ENCODE measurements at regions not wholly inside any gene's neighbourhood (a gene's known extent, or its start where the extent isn't known, plus 50 kb on each side); places are given as distances from the start of the nearest gene placed in this dataset.
A peak's percentile ranks its signal among the peaks of the same experiment; 100 is the strongest.

DNA sequence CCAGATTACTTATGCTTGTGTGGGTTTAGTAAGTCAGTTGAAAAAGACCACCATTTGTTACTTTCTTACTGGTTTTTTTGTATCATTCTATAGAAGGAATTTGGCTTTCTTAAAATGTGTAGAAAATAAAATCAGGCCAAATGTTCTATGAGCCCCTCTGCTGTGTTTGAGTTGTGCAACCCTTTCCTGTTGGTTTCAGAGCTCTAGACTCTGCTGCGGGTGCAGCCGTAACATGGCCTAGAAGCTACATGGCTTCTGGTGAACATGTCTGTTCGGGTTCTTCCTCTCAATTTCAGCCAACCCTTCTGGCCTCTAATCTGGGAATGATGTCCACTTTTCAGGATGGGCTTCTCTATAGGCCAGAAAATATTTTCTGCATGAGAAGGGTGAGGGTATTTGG is 56.6 kb upstream of the RAB18 start:
- 81 to 84% methylated on average over 3 of the region's 3 CpGs for WGBS, 2 donors
- Histone ChIP-seq H3K4me1 (peaks cover 0 to 29% (median 0%) of the 10 kb centered on the region in 9 donors), H3K27ac (peak overlapping the region in 1 of 10 donors; percentile 13), H3K4me3 (no peak overlapping the region), H3K36me3 (no peaks in the 10 kb centered on the region), H3K27me3 (peaks cover 0 to under 1% (median 0%) of the 10 kb centered on the region in 7 donors), H3K9me3 (no peaks in the 10 kb centered on the region)
- no peak for ATAC-seq
- TF ChIP-seq, protein P1, sequence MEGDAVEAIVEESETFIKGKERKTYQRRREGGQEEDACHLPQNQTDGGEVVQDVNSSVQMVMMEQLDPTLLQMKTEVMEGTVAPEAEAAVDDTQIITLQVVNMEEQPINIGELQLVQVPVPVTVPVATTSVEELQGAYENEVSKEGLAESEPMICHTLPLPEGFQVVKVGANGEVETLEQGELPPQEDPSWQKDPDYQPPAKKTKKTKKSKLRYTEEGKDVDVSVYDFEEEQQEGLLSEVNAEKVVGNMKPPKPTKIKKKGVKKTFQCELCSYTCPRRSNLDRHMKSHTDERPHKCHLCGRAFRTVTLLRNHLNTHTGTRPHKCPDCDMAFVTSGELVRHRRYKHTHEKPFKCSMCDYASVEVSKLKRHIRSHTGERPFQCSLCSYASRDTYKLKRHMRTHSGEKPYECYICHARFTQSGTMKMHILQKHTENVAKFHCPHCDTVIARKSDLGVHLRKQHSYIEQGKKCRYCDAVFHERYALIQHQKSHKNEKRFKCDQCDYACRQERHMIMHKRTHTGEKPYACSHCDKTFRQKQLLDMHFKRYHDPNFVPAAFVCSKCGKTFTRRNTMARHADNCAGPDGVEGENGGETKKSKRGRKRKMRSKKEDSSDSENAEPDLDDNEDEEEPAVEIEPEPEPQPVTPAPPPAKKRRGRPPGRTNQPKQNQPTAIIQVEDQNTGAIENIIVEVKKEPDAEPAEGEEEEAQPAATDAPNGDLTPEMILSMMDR (IDR thresholded peaks at IDR 0.05), result no peak
- intact Hi-C loops (cut with DNase I), result loop anchor here in 7 of 10 donors (2.0 to 10.0 kb wide), 9 partner anchors 209 to 945 kb away; no protein-coding TSS in a partner anchor
- DNase-seq, result no peak

DNA sequence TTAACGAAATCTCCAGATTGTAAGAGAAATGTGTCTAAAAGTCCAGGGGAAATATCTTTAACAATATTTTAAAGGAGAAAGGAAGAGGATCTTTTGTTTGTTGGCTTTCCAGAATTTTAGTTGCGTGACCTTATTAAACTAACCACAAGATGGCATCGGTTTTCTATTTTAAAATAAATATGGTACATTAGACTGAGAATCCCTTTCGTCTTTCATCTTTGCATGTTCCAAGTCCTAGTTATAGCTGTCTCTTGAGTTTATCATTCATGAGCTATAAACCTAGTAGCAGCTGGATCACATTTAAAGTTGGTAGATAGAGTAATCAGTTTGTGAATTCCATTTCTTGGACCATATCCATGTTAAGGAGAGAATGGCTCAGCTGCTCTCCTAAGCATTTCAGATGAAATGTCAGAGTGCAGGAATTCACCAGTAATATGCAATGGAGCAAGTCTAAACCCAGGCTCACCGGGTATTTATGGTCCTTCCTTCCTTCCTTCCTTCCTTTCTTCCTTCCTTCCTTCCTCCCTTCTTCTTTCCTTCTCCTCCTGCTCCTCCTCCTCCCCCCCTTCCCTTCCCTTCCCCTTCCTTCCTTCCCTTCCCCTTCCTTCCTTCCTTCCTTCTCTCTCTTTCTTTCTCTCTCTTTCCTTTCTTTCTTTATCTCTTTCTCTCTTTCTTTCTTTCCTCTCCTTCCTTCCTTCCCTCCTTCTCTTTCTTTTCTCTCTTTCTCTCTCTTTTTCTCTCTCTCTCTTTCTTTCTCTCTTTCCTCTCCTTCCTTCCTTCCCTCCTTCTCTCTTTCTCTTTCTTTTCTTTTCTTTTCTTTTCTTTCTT is 57.8 kb upstream of the RAB18 start:
- Histone ChIP-seq H3K36me3 (no peaks in the 10 kb centered on the region), H3K9me3 (peaks cover 0 to 4% (median 0%) of the 10 kb centered on the region in 11 donors), H3K27me3 (peaks cover 0 to 2% (median 0%) of the 10 kb centered on the region in 7 donors), H3K4me1 (peaks cover 0 to 27% (median 0%) of the 10 kb centered on the region in 9 donors), H3K4me3 (no peak overlapping the region), H3K27ac (no peak overlapping the region)
- TF ChIP-seq, protein P1 (IDR thresholded peaks at IDR 0.05), result peak in 7 of 9 donors; percentile 30 to 65 (median 52)
- intact Hi-C loops (cut with DNase I), result loop anchor here in 7 of 10 donors (2.0 to 10.0 kb wide), 9 partner anchors 210 to 946 kb away; no protein-coding TSS in a partner anchor
- WGBS, 2 donors, result 10 to 13% methylated on average over 5 of the region's 5 CpGs
- ATAC-seq (peak in 2 of 8 donors; percentile 39 to 47), DNase-seq (no peak)

DNA sequence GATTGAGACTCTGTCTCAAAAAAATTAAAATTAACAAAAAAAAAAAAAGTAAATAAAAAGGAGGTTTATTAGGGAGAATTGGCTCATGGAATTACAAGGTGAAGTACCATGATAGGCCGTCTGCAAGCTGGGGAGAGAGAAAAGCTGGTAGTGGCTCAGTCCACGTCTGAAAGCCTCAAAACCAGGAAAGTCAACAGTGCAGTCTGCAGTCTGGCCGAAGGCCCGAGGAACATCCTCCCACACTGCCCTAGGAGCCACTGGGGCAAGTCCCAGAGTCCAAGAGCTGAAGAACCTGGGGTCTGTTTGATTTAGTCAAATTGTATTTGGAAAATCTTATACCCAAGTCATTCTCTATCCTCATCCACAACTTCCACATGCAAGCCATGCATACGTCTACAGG is 59.0 kb upstream of the RAB18 start:
- Histone ChIP-seq H3K9me3 (peaks cover 0 to 4% (median 0%) of the 10 kb centered on the region in 11 donors), H3K36me3 (no peaks in the 10 kb centered on the region), H3K27ac (no peak overlapping the region), H3K4me3 (no peak overlapping the region), H3K27me3 (peaks cover 0 to 5% (median 0%) of the 10 kb centered on the region in 7 donors), H3K4me1 (peaks cover 0 to 27% (median 0%) of the 10 kb centered on the region in 9 donors)
- TF ChIP-seq, protein P1 (IDR thresholded peaks at IDR 0.05), result no peak
- DNase-seq (no peak), ATAC-seq (no peak)
- intact Hi-C loops (cut with DNase I), result loop anchor here in 6 of 10 donors (2.0 to 10.0 kb wide), 9 partner anchors 212 to 947 kb away; no protein-coding TSS in a partner anchor
- WGBS, 2 donors, result 65 to 78% methylated on average over 5 of the region's 5 CpGs

DNA sequence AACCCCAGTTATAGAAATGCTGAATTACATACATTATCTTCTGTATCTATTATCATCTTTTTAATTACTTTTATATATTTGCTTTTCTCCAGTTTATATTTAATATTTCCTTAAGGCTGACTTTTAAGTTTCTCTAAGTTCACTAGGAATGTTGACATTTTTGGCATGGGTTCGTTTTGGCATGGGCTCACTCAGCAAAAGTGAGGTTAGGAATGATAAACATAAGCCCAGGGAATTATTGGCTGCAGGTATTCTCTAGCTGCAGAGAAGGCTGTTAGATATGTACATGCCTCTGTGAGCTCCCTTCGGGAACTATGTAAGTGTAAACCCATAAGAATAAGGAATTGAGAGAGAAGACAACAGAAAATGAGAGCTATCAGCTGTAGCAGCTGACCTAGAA is 63.6 kb upstream of the RAB18 start:
- peaks cover 0 to 9% (median 0%) of the 10 kb centered on the region in 7 donors for H3K27me3 ChIP-seq
- H3K9me3 ChIP-seq, result peaks cover 0 to 4% (median 0%) of the 10 kb centered on the region in 11 donors
- no peak for ATAC-seq
- TF ChIP-seq, protein P1 (IDR thresholded peaks at IDR 0.05), result no peak
- intact Hi-C loops (cut with DNase I), result loop anchor here in 5 of 10 donors (5.0 to 10.0 kb wide), 5 partner anchors 217 to 944 kb away; no protein-coding TSS in a partner anchor
- no peak for DNase-seq
- no peaks in the 10 kb centered on the region for H3K4me1 ChIP-seq
- WGBS, 2 donors, result 33% methylated on average over 2 of the region's 2 CpGs
- H3K4me3 ChIP-seq, result no peak overlapping the region
- H3K27ac ChIP-seq, result no peak overlapping the region
- H3K36me3 ChIP-seq, result no peaks in the 10 kb centered on the region
